GM12878 (cell line): ENCODE measurements at regions not wholly inside any gene's neighbourhood (a gene's known extent, or its start where the extent isn't known, plus 50 kb on each side); places are given as distances from the start of the nearest gene placed in this dataset.

Source experiments
- CTCF ChIP-seq, 3 experiments: IDR thresholded peaks in 2 of 3; conservative IDR thresholded peaks in 1 of 3; 2 replicates each; pipeline ENCODE4 v1.5.1; 2011; ENCODE audit warnings: low read depth in 3 of 3, low read length in 3 of 3, mild to moderate bottlenecking in 3 of 3, control low read depth in 2 of 3, moderate library complexity in 2 of 3, inconsistent platforms in 1 of 3, mixed read lengths in 1 of 3; ENCODE audit not compliant: control insufficient read depth in 2 of 3, insufficient read depth in 1 of 3; ENCODE audit errors: extremely low read depth in 1 of 3
- GABPA ChIP-seq: IDR thresholded peaks from 2 replicates; pipeline ENCODE4 v1.6.1; 2014; ENCODE audit warnings: antibody characterized with exemption, low read depth, mild to moderate bottlenecking, inconsistent platforms
- MYC ChIP-seq: IDR thresholded peaks from 2 replicates; pipeline ENCODE4 v1.6.1; 2011; ENCODE audit warnings: mild to moderate bottlenecking, low read length, moderate library complexity, inconsistent platforms; ENCODE audit not compliant: insufficient read depth, insufficient replicate concordance, insufficient read length, severe bottlenecking
- SIN3A ChIP-seq: IDR thresholded peaks from 2 replicates; pipeline ENCODE4 v1.6.1; 2012; ENCODE audit warnings: low read depth, low read length, improper control_type of control experiment

DNA sequence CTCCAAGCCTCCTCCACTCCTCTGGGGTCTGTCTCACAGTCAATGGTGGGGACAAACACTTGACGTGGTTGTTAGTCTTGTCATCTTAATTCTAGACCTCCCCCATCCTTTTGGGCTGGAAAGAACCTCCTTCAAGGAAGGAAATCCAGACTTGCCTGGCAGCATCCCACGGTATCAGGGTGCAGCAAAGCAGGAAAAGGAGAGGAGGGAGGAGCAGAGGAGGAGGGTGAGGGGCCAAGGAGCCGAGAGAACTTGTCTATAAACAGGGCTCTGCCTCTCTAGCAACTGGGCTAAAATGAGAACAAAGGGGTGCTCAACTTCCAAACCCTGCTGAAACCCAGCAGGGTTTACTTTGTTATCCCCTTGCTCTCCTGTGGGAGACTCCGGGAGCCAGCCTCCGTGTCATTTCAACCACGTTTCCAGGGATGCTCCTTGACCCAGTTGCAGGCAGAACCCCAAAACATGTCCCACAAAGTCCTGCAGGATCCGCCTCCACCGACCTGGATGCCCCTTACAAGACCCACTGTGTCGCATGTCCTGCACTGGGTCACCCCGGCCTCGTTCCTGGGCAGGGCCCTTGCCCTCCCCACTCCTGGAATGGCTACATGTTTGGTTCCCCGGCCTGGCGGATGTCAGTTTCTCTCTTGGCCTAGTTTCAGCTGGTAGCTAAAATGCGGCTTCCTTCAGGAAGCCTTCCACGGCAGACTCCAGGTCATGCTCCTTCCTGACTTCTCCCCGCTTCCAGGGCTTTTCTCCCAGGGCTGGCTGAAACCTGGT is 69.7 kb upstream of the MGMT start:
- TF ChIP-seq CTCF (IDR thresholded peaks at IDR 0.05 in 2 of 3, conservative IDR thresholded peaks at IDR 0.05 in 1 of 3; ENCODE audit: control insufficient read depth in 2 of 3, extremely low read depth in 1 of 3, insufficient read depth in 1 of 3, low read depth in 3 of 3, low read length in 3 of 3) (no peak), GABPA (no peak), SIN3A (no peak), MYC (no peak)
